ENCODE measurements at regions not wholly inside any gene's neighbourhood (a gene's known extent, or its start where the extent isn't known, plus 50 kb on each side); places are given as distances from the start of the nearest gene placed in this dataset.

GRCh38 chr4:4711902-4712301 lies 147.6 kb upstream of the MSX1 start:
- H3K36me3 ChIP-seq (ENCODE audit: control insufficient read depth in 1 of 2, insufficient read depth in 2 of 2, low read length in 2 of 2): no peaks in the 10 kb centered on the region
- TF ChIP-seq SP1 (IDR thresholded peaks at IDR 0.05; ENCODE audit: low read depth) (0 out of 2 replicates have a peak, but pooled peaks have one; percentile 17), FOSL1 (IDR thresholded peaks at IDR 0.05; ENCODE audit: low read depth) (0 out of 2 replicates have a peak, but pooled peaks have one; percentile 19), EZH2 (IDR thresholded peaks at IDR 0.05) (no peak), POLR2AphosphoS5 (IDR thresholded peaks at IDR 0.05; ENCODE audit: low read depth, low read length) (no peak)
- DNase-seq (ENCODE audit: low read depth, low spot score): peak; percentile 23
- ChIA-PET CTCF (interaction anchor here (0.9 kb wide), 1 partner anchor 18 kb away, joined by 3 read pairs; no protein-coding TSS in a partner anchor), POLR2A (no interaction called here), RAD21 (ENCODE audit: low non-redundant PET in 1 of 2, low total read pairs in 2 of 2, uncharacterized antibody in 2 of 2, unreplicated experiment in 2 of 2) (no interaction called here)
- no peaks in the 10 kb centered on the region for H3K9me3 ChIP-seq (ENCODE audit: control insufficient read depth in 1 of 2, insufficient read depth in 1 of 2, low read depth in 1 of 2, low read length in 2 of 2)
- H3K27ac ChIP-seq (ENCODE audit: low read depth, low read length): peak overlapping the region; percentile 2; the same call in 1 of the 2 replicates
- 0 out of 4 replicates have a peak overlapping the region, but pooled peaks of 1 of the 2 experiments have one; percentile 16 for H3K4me3 ChIP-seq (replicated peaks in 1 of 2; ENCODE audit: low read depth in 1 of 2, low read length in 2 of 2)
- H3K9me2 ChIP-seq (ENCODE audit: insufficient read depth): no peaks in the 10 kb centered on the region
- intact Hi-C loops (cut with micrococcal nuclease): no loop called here
- H3K4me2 ChIP-seq (ENCODE audit: low read length): peak overlapping the region; percentile 67
- H3K9ac ChIP-seq (ENCODE audit: low read length): no peak overlapping the region
- H3K27me3 ChIP-seq (ENCODE audit: insufficient read depth, low read length): no peaks in the 10 kb centered on the region
- H4K20me1 ChIP-seq (ENCODE audit: insufficient read depth): no peaks in the 10 kb centered on the region
- H3K4me1 ChIP-seq (ENCODE audit: control insufficient read depth in 1 of 2, insufficient read depth in 2 of 2, low read length in 2 of 2): peaks cover 17 to 35% of the 10 kb centered on the region in 2 experiments
- peak; percentile 88 for ATAC-seq
- H3K79me2 ChIP-seq (ENCODE audit: insufficient read depth, low read length): no peaks in the 10 kb centered on the region
- no TSS peak for BruUV-seq (replicated peaks)
- H2AFZ ChIP-seq (ENCODE audit: low read depth, low read length, poor library complexity, severe bottlenecking): no peak overlapping the region

- no peak overlapping the region for H3K9ac ChIP-seq (ENCODE audit: low read length)
- no peaks in the 10 kb centered on the region for H3K9me3 ChIP-seq (ENCODE audit: control insufficient read depth in 1 of 2, insufficient read depth in 1 of 2, low read depth in 1 of 2, low read length in 2 of 2)
- no peaks in the 10 kb centered on the region for H4K20me1 ChIP-seq (ENCODE audit: insufficient read depth)
- TF ChIP-seq YY1 (IDR thresholded peaks at IDR 0.05; ENCODE audit: extremely low read depth, insufficient replicate concordance, low read depth, low read length): no peak
- no peak for TF ChIP-seq POLR2AphosphoS5 (IDR thresholded peaks at IDR 0.05; ENCODE audit: low read depth, low read length)
- TF ChIP-seq ELF1 (IDR thresholded peaks at IDR 0.05; ENCODE audit: borderline replicate concordance, low read depth): no peak
- no peak for TF ChIP-seq CBX3 (IDR thresholded peaks at IDR 0.05; ENCODE audit: low read depth)
- no peak for TF ChIP-seq SIN3A (IDR thresholded peaks at IDR 0.05; ENCODE audit: low read depth)
- no peak overlapping the region for H3K4me2 ChIP-seq (ENCODE audit: low read length)
- DNase-seq (ENCODE audit: low read depth, low spot score) (no peak), ATAC-seq (no peak)
- H3K4me3 ChIP-seq (replicated peaks in 1 of 2; ENCODE audit: low read depth in 1 of 2, low read length in 2 of 2): no peak overlapping the region
- no peak overlapping the region for H2AFZ ChIP-seq (ENCODE audit: low read depth, low read length, poor library complexity, severe bottlenecking)
- POLR2A ChIA-PET: no interaction called here
- H3K36me3 ChIP-seq (ENCODE audit: control insufficient read depth in 1 of 2, insufficient read depth in 2 of 2, low read length in 2 of 2): no peaks in the 10 kb centered on the region
- RAD21 ChIA-PET (ENCODE audit: low non-redundant PET in 1 of 2, low total read pairs in 2 of 2, uncharacterized antibody in 2 of 2, unreplicated experiment in 2 of 2): no interaction called here
- H3K27me3 ChIP-seq (ENCODE audit: insufficient read depth, low read length): no peaks in the 10 kb centered on the region
- H3K27ac ChIP-seq (ENCODE audit: low read depth, low read length): no peak overlapping the region
- CTCF ChIA-PET: no interaction called here
- H3K9me2 ChIP-seq (ENCODE audit: insufficient read depth): no peaks in the 10 kb centered on the region
- intact Hi-C loops (cut with micrococcal nuclease): no loop called here
- no TSS peak for BruUV-seq (replicated peaks)
- no peaks in the 10 kb centered on the region for H3K79me2 ChIP-seq (ENCODE audit: insufficient read depth, low read length)
- peaks cover 17 to 34% of the 10 kb centered on the region in 2 experiments for H3K4me1 ChIP-seq (ENCODE audit: control insufficient read depth in 1 of 2, insufficient read depth in 2 of 2, low read length in 2 of 2)
Observed at GRCh38 chr4:4709736-4710135, 149.7 kb upstream of the MSX1 start.
